HG03280 (cell line): ENCODE measurements at regions not wholly inside any gene's neighbourhood (a gene's known extent, or its start where the extent isn't known, plus 50 kb on each side); places are given as distances from the start of the nearest gene placed in this dataset.

Experiments used
- ATAC-seq: cut with Tn5 transposase; IDR thresholded peaks from one replicate; pipeline ENCODE4 v1.9.1; 2021; ENCODE audit warnings: mild to moderate bottlenecking, moderate library complexity; ENCODE audit not compliant: unreplicated experiment

GRCh38 chr1:201705389-201705788 is 123.6 kb upstream of the IPO9 start:
- ATAC-seq, result no peak

DNA sequence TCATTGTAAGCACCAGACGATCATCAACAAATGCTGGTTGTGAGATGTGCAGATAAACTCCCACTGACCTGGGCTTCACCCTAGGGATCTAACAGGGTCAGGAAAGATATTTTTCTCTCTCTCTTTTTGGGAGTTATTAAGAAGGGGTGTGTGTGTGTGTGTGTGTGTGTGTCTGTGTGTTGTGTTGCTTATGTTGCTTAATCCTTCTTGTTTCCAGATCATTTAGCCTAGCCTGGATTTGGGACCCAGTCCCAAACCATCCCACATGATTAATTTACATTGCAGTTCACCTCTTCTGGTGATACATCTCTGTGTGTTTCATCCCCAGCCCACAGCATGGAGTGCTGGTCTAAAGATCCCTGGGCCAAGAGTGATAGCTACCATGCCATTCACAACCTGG is 122.8 kb upstream of the IPO9 start:
- no peak for ATAC-seq

- no peak for ATAC-seq
These were observed 121.9 kb upstream of the IPO9 start for GRCh38 chr1:201707027-201707426.

- no peak for ATAC-seq
These were observed 121.3 kb upstream of the IPO9 start for GRCh38 chr1:201707656-201708055.

DNA sequence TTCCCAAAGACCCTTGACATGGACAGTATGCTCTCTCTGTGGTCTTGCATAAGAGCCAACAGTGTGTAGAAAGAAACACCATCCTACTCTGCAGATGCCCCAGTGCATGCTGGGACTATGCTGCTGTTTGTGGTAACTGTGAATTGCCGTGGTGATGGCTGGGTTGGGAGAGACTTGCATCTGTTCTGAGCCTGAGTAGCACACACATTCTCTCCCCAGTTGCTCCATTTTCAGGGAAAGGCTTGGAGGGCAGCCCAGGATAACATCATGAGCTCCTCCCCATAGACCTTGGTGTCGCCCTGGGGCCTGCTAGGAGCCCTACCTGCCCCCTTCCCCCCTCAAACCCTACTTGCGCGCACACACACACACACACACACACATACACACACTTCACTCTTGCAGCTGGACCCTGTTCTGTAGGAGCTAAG is 120.9 kb upstream of the IPO9 start:
- no peak for ATAC-seq

DNA sequence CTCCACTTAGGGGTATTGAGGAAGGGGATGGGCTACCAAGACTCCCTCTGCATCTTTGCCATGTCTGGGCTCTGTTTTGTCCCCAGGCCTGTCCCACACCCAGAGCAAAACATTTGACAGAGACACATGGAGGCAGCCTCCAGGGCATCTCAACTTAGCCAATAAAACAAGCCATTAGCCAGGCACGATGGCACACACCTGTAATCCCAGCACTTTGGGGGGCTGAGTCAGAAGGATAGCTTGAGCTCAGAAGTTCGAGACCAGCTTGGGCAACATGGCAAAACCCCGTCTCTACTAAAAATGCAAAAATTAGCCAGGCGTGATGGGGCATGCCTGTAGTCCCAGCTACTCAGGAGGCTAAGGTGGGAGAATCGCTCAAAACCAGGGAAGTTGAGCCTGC is 120.3 kb upstream of the IPO9 start:
- ATAC-seq, result no peak

DNA sequence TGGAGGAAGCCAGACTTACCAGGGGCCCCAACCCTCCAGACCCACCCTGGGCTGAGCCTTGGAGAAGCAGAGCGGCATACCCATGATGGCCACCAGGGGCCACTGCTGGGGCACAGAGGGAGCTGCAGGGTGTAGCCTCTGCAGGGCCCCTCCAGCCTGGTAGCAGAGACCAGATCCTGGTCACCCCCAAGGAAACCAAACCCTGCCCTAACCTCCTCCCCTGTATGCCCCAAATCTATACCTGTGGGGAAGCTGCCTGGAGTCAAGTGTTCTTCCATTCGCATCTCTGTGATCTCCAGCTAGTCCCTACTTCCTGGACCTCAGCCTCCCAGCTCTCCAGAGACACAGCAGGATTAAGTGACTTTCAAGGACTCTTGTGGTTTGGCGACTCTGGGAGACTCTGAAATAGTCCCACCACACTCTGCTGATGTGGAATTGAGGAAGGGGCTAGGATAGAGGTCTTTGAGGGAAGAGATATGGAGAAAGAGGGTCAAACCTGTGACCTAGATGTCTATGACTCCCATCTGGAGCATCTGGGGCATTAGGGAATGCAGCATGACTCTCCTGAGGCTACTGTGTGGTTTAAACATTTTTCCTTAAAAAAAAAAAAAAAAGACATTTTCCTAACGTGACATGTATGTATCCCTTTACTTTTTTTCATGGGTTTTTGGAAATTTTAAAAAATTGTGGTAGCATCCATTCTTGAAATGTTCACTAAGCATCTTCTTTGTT is 119.2 kb upstream of the IPO9 start:
- ATAC-seq, result no peak

GRCh38 chr1:201710632-201711597 is 118.0 kb upstream of the IPO9 start:
- ATAC-seq, result no peak

DNA sequence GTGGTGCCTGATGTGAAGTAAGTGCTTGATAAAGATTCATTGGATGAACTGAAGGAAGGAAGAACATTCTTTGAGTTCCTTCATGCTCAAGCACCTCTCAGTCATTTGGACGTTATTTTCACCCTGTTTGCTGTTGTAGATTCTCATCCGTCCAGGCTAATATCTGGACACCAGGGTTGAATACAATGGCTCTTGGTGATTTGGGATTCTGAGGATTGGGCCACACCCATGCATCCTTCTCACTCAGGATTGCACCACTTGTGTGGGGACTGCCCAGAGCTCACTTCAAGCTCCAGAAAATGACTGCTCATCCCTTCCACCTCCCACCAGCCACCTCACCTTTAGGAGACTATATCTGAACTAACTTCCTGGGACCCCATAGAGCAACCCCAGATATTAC is 117.1 kb upstream of the IPO9 start:
- ATAC-seq, result no peak

GRCh38 chr1:201712387-201713085 is 116.4 kb upstream of the IPO9 start:
- ATAC-seq, result no peak

GRCh38 chr1:201713086-201713810 is 115.7 kb upstream of the IPO9 start:
- ATAC-seq, result no peak

DNA sequence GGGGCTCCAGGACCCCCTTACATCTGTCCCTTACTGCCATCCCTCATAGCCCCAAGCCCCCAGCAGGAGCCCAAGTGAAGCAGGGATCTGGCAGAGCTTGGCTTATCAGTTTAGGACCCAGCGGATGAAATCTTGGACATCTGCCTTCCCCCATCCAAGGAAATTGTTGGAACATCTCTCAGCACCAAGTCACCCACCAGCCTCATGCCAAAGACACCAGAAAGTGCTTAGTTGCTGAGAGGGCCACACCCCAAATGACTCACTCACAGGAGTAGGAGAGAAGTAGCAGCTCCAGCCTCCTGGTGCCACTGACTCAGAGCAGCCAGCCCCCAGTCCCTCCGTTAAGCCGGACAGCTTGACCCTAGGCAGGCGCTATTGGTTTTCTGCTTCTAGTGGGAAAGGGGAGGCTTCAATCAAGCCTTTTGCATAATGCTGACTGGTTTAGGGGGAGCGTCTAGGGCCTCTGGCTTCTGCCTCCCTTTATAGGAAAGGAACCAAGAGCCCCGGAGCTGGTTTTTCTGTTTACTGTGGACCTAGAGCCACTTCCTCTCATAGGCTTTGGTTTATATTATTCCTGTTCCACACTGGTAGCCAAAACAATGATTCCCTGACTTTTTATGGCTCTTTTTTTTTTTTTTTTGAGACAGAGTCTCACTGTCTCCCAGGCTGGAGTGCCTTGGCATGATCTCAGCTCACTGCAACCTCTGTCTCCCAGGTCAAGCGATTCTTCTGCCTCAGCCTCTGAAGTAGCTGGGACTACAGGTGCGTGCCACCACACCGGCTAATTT is 114.2 kb upstream of the IPO9 start:
- no peak for ATAC-seq

- no peak for ATAC-seq
These were observed 113.6 kb upstream of the IPO9 start for GRCh38 chr1:201715351-201715750.

- no peak for ATAC-seq
These were observed 112.9 kb upstream of the IPO9 start for GRCh38 chr1:201715801-201716741.

GRCh38 chr1:201716742-201717135 is 112.2 kb upstream of the IPO9 start:
- no peak for ATAC-seq

DNA sequence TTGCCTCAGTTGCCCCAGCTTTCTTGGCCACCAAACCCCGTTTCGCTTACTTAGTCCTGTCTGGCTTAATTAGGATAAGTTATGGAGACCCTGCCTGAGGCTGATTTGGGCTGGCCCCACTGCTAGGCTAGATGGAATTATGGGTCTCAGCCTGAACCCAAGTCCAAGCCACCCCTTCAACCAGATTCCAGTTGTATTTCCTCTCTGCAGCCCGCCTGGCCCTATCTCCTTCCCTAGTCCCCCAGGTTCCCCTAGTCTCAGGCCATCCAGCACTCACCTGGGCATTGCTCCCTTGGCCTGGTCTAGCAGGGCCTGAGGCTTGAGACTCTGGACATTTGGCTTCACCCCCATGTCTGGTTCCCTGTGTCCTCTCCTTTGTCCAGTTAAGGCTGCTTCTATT is 111.7 kb upstream of the IPO9 start:
- ATAC-seq, result no peak

DNA sequence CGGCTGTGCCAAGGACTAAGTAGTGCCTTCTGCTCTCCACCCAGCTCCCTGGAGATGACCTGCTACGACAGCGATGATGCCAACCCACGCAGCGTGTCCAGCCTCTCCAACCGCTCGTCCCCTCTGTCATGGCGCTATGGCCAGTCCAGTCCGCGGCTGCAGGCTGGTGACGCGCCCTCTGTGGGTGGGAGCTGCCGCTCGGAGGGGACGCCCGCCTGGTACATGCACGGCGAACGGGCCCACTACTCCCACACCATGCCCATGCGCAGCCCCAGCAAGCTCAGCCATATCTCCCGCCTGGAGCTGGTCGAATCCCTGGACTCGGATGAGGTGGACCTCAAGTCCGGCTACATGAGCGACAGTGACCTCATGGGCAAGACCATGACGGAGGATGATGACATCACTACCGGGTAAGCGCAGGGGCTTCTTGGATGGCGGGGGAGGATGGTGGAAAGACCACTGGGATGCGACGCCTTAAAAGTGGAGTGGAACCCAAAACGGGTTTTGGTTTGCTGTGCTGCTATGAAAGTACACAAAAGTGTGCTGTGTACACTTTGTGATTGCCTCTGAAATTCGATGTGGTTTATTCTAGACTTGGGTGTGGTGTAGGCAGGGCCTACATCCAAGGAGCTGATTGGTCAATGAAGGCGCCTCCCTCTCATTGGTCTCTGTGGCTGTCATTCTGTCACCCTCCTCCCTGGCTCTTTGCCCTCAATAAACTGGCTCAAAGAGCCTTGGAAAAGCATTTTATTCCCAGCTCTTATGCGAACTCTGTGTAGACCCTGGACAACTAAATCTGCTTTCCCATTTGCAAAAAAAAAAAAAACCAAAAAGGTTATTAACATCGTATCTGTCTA is 110.4 kb upstream of the IPO9 start:
- ATAC-seq, result no peak
